Osteoblast (primary cell): ENCODE measurements at regions not wholly inside any gene's neighbourhood (a gene's known extent, or its start where the extent isn't known, plus 50 kb on each side); places are given as distances from the start of the nearest gene placed in this dataset.

Experiments
- DNase-seq: peaks from one replicate; pipeline ENCODE4 v3.0.0; 2011; ENCODE audit warnings: low spot score, mixed read lengths; ENCODE audit not compliant: insufficient read length; ENCODE audit errors: missing footprints
- H2AFZ ChIP-seq: 2 replicates; pipeline ENCODE4 v1.6.0; 2011; ENCODE audit warnings: mild to moderate bottlenecking, low read length
- H3K27ac ChIP-seq: 2 replicates; pipeline ENCODE4 v1.5.1; 2011; ENCODE audit warnings: mild to moderate bottlenecking, low read depth, low read length, moderate library complexity
- H3K27me3 ChIP-seq: 2 replicates; pipeline ENCODE4 v1.6.0; 2012; ENCODE audit warnings: mild to moderate bottlenecking, control low read depth, inconsistent platforms, low read length, moderate library complexity; ENCODE audit not compliant: insufficient read depth
- H3K36me3 ChIP-seq: 2 replicates; pipeline ENCODE4 v1.5.1; 2011; ENCODE audit warnings: mild to moderate bottlenecking, low read length, control low read depth, moderate library complexity; ENCODE audit not compliant: insufficient read depth
- H3K4me1 ChIP-seq: 2 replicates; pipeline ENCODE4 v1.5.1; 2011; ENCODE audit warnings: mild to moderate bottlenecking, low read length, control low read depth, moderate library complexity; ENCODE audit not compliant: insufficient read depth
- H3K4me2 ChIP-seq: 2 replicates; pipeline ENCODE4 v1.6.0; 2011; ENCODE audit warnings: mild to moderate bottlenecking, low read length; ENCODE audit not compliant: insufficient read depth
- H3K4me3 ChIP-seq: fragments of 200-600 bp; sonication (generic); 3 replicates; pipeline ENCODE4 v1.5.1; 2012; ENCODE audit warnings: mild to moderate bottlenecking, low read length, inconsistent platforms; ENCODE audit not compliant: insufficient read depth
- H3K79me2 ChIP-seq: 2 replicates; pipeline ENCODE4 v1.6.0; 2012; ENCODE audit warnings: mild to moderate bottlenecking, low read length, control low read depth, inconsistent platforms; ENCODE audit not compliant: insufficient read depth
- H3K9me3 ChIP-seq: 2 replicates; pipeline ENCODE4 v1.5.1; 2011; ENCODE audit warnings: low read depth, low read length, control low read depth
- H4K20me1 ChIP-seq: 2 replicates; pipeline ENCODE4 v1.6.0; 2012; ENCODE audit warnings: mild to moderate bottlenecking, low read length, control low read depth; ENCODE audit not compliant: insufficient read depth
- CTCF ChIP-seq: IDR thresholded peaks from 2 replicates; pipeline ENCODE4 v1.5.1; 2011; ENCODE audit warnings: mild to moderate bottlenecking, low read depth, low read length, moderate library complexity; ENCODE audit errors: extremely low read depth

- Histone ChIP-seq H3K4me3 (no peak overlapping the region), H3K27ac (no peak overlapping the region), H3K9me3 (no peaks in the 10 kb centered on the region), H3K4me1 (peaks cover 4% of the 10 kb centered on the region), H4K20me1 (no peaks in the 10 kb centered on the region), H3K4me2 (no peak overlapping the region), H2AFZ (no peak overlapping the region), H3K36me3 (no peaks in the 10 kb centered on the region), H3K27me3 (no peaks in the 10 kb centered on the region), H3K79me2 (no peaks in the 10 kb centered on the region)
- DNase-seq = no peak
- no peak for TF ChIP-seq CTCF
Observed at GRCh38 chr12:58395470-58395869, 454.1 kb downstream of the ATP23 start.

- TF ChIP-seq CTCF = no peak
- DNase-seq = peak; percentile 21
- no peaks in the 10 kb centered on the region for H4K20me1 ChIP-seq
- peak overlapping the region; percentile 78 for H2AFZ ChIP-seq
- no peak overlapping the region for H3K4me2 ChIP-seq
- no peaks in the 10 kb centered on the region for H3K27me3 ChIP-seq
- H3K79me2 ChIP-seq = no peaks in the 10 kb centered on the region
- H3K27ac ChIP-seq = no peak overlapping the region
- peaks cover 4% of the 10 kb centered on the region for H3K4me1 ChIP-seq
- no peaks in the 10 kb centered on the region for H3K36me3 ChIP-seq
- no peaks in the 10 kb centered on the region for H3K9me3 ChIP-seq
- H3K4me3 ChIP-seq = no peak overlapping the region
Observed at GRCh38 chr12:58396239-58396638, 454.9 kb downstream of the ATP23 start.

GRCh38 chr12:58405363-58405762 is 464.0 kb downstream of the ATP23 start:
- Histone ChIP-seq H3K79me2 (no peaks in the 10 kb centered on the region), H3K27me3 (no peaks in the 10 kb centered on the region), H3K36me3 (no peaks in the 10 kb centered on the region), H3K4me1 (no peaks in the 10 kb centered on the region), H3K27ac (no peak overlapping the region), H4K20me1 (no peaks in the 10 kb centered on the region), H3K9me3 (no peaks in the 10 kb centered on the region), H2AFZ (no peak overlapping the region), H3K4me2 (no peak overlapping the region), H3K4me3 (no peak overlapping the region)
- no peak for TF ChIP-seq CTCF
- no peak for DNase-seq

- Histone ChIP-seq H3K36me3 (no peaks in the 10 kb centered on the region), H2AFZ (peak overlapping the region; percentile 83), H4K20me1 (no peaks in the 10 kb centered on the region), H3K4me3 (no peak overlapping the region), H3K79me2 (no peaks in the 10 kb centered on the region), H3K4me2 (no peak overlapping the region), H3K4me1 (peaks cover 15% of the 10 kb centered on the region), H3K27me3 (no peaks in the 10 kb centered on the region), H3K27ac (no peak overlapping the region), H3K9me3 (no peaks in the 10 kb centered on the region)
- no peak for DNase-seq
- no peak for TF ChIP-seq CTCF
Observed at GRCh38 chr12:58408516-58408915, 467.1 kb downstream of the ATP23 start.
